ENCODE measurements at regions not wholly inside any gene's neighbourhood (a gene's known extent, or its start where the extent isn't known, plus 50 kb on each side); places are given as distances from the start of the nearest gene placed in this dataset.
"Not testable (repeated sequence)": the region's sequence is repeated elsewhere in the genome, so short reads cannot be mapped to it uniquely, and the experiment has no call there.

DNA sequence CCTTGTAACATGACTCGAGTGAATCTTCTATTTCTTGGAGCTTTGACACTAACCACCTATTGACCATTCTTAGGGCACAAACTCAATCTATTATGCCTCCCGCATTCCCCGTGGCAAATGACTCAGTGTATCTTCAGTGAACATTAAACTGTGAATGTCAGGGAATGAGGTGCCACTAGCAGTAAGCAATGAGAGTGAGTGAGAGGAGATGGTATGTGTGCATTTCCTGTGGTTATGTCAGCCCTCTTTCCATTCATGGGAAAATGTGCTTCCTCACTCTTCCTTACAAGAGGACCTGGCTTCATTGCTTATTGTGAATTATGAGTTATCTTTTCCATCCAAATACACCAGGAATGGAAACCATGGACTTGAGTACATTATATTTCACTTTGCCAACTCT lies 229.2 kb downstream of the EMP1 start:
- no peak for FAIRE-seq
- DNase-seq (ENCODE audit: extremely low spot score, insufficient read length, low read depth): no peak

GRCh38 chr12:13422291-13422690 lies 225.8 kb downstream of the EMP1 start:
- FAIRE-seq: no peak
- DNase-seq (ENCODE audit: extremely low spot score, insufficient read length, low read depth): no peak

DNA sequence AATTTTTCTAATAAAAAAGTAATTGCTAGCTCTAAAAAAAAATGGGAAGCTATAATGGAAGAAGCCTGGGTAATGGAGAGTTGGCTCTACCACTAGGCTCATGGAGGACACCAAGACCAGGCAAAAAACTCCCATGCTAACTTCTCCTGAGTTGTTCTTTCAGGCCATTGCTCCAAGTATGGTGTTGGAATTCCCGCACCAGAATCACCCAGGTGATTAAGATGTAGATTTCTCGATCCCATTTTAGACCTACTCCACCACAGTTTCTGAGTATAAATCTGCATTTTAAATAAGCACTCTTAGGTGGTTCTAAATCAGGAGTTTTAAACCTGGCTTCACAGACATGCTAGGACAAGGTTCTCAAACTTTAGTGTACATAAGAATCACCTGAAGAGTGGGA lies 221.0 kb downstream of the EMP1 start:
- FAIRE-seq (no peak), DNase-seq (ENCODE audit: extremely low spot score, insufficient read length, low read depth) (no peak)

GRCh38 chr12:13411287-13411686 lies 214.8 kb downstream of the EMP1 start:
- FAIRE-seq: no peak
- DNase-seq (ENCODE audit: extremely low spot score, insufficient read length, low read depth): no peak

GRCh38 chr12:13405961-13406703 lies 209.6 kb downstream of the EMP1 start:
- DNase-seq (ENCODE audit: extremely low spot score, insufficient read length, low read depth): no peak
- no peak for FAIRE-seq

- DNase-seq (ENCODE audit: extremely low spot score, insufficient read length, low read depth): no peak
- FAIRE-seq: no peak
These were observed 208.3 kb downstream of the EMP1 start for GRCh38 chr12:13404631-13405473.

GRCh38 chr12:13404111-13404628 lies 207.6 kb downstream of the EMP1 start:
- no peak for DNase-seq (ENCODE audit: extremely low spot score, insufficient read length, low read depth)

DNA sequence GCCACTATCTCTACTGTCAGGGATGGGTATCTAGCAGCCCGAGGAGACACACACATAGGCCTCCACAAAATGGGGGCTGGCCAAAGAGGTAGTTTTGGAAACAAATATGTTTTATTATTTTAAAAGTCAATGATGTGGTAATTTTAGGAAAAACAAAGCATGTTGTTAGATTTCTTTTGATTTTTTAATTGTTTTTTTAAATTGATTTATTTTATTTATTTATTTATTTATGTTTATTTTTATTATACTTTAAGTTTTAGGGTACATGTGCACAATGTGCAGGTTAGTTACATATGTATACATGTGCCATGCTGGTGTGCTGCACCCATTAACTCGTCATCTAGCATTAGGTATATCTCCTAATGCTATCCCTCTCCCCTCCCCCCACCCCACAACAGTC lies 194.8 kb downstream of the EMP1 start:
- not testable (repeated sequence) for FAIRE-seq; DNase-seq (ENCODE audit: extremely low spot score, insufficient read length, low read depth)

More at GRCh38 chr12:13404111-13404628, 207.6 kb downstream of the EMP1 start:
- FAIRE-seq: no peak

- DNase-seq (ENCODE audit: extremely low spot score, insufficient read length, low read depth): no peak
- no peak for FAIRE-seq
These were observed 194.4 kb downstream of the EMP1 start for GRCh38 chr12:13390918-13391317.

GRCh38 chr12:13390381-13390861 lies 193.9 kb downstream of the EMP1 start:
- DNase-seq (ENCODE audit: extremely low spot score, insufficient read length, low read depth) (no peak), FAIRE-seq (no peak)

DNA sequence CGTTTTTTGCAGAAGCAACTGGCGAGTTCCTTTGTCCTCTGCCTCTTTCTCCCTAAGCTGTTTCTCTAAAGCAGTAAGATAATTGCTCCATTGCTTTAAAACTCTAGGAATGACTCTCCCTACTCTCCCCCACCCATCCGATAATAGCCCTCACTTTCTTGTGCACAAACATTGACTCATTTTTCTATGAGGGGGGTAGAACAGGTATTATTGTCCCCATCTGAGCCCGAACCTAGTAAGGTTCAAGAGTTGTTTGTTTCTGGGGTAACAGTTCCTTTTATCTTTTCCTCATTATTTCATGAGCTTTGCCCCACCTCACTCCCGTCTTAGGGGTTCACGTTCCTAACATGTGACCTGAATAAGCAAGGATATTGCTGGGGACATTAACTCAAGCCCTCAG lies 190.6 kb downstream of the EMP1 start:
- DNase-seq (ENCODE audit: extremely low spot score, insufficient read length, low read depth): no peak
- FAIRE-seq: no peak

DNA sequence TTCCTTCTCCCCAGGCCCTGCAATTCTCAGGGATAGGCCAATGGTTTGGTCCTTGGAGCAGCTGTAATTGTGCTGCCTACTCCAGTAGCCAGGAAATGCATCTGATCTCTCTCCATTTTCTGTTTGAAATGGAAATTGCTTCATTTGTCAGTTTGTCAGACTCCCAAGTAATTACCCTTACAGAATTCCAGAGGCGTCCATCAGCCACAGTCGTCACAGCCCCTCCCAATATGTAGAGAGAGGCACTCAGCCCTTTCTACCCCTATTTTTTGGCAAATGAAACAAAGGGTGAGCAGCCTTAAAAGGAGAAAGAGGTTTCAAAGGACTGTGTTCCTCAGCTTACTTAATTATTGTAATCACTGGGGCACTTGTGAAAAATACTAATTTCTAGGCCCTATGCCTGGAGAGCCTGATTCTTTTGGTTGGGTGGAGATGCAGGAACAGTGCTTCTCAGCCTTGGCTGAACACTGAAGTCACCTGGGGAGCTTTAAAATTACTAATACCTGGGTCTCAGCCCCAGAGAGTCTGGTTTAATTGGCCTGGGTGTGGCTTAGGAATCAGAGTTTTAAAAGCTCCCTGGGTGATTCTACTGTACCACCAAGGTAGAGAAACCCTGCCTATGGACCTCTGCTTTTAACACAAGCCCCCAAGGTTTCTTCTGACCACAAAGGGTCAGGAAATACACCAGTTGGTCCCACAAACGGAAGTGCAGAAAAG lies 190.0 kb downstream of the EMP1 start:
- DNase-seq (ENCODE audit: extremely low spot score, insufficient read length, low read depth): no peak

DNA sequence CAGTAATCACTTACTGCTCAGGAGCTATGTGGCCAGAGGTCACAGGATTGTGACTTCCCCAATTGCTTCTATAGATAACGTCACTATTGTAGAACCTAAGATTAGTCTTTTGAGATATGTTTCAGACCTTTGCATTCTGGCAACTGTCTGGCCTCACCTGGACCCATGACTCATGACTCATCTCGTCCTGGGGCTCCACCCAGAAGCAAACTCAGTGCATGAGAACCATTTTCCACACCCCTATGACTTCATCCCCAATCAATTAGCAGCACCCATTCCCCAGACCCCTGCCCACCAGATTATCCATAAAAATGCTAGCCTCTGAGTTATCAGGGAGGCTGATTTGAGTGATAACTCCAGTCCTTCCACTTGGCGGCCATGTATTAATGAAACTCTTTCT lies 186.9 kb downstream of the EMP1 start:
- FAIRE-seq: no peak
- no peak for DNase-seq (ENCODE audit: extremely low spot score, insufficient read length, low read depth)

More for the DNA sequence above, 190.0 kb downstream of the EMP1 start:
- FAIRE-seq: no peak

DNA sequence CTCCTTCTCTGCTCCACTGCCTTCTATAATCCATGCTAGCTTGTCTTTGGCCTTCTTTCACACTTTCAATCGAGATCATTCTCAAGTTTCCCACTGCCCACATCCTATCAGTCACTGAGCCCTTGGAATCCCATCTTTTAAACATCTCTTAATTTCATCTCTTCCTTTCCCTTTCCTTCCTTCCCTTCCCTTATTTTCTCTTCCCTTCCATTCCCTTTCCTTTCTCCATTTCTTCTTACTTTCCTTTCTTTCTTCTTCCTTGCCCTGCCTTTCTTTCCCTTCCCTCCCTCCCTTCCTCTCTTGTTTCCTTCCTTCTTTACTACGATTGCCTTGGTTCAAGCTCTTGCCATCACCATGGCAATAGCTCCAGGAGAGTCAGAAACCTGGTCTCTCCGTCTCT lies 183.8 kb downstream of the EMP1 start:
- FAIRE-seq (no peak), DNase-seq (ENCODE audit: extremely low spot score, insufficient read length, low read depth) (no peak)

GRCh38 chr12:13379531-13380188 lies 183.1 kb downstream of the EMP1 start:
- DNase-seq (ENCODE audit: extremely low spot score, insufficient read length, low read depth) (no peak), FAIRE-seq (no peak)

DNA sequence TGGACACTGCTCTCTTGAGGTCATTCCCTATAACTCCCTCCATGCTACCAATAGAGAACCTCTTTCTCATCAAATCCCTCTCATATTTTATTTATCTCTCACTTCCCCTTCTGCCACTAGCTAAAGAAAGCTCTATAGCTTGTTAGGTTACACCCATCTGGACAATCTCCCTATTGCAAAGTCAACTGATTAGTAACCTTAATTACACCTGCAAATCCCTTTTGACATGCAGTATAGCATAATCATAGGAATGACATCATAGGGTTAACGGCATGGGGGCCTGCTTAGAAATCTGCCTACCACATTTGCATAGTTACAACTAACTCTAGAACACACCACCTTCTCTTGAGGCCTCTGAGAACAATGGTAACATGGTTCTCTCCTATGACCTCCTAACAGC lies 181.2 kb downstream of the EMP1 start:
- FAIRE-seq (no peak), DNase-seq (ENCODE audit: extremely low spot score, insufficient read length, low read depth) (no peak)

- no peak for FAIRE-seq
These were observed 180.3 kb downstream of the EMP1 start for GRCh38 chr12:13376610-13377373.

GRCh38 chr12:13375583-13376345 lies 179.2 kb downstream of the EMP1 start:
- FAIRE-seq: no peak

More at GRCh38 chr12:13376610-13377373, 180.3 kb downstream of the EMP1 start:
- DNase-seq (ENCODE audit: extremely low spot score, insufficient read length, low read depth): no peak

More at GRCh38 chr12:13375583-13376345, 179.2 kb downstream of the EMP1 start:
- no peak for DNase-seq (ENCODE audit: extremely low spot score, insufficient read length, low read depth)

Data from GM18507 (cell line).